K562 (cell line): ENCODE measurements at regions not wholly inside any gene's neighbourhood (a gene's known extent, or its start where the extent isn't known, plus 50 kb on each side); places are given as distances from the start of the nearest gene placed in this dataset.

ENCODE experiments used
- ATAC-seq: fragments of 200-7000 bp; cut with Tn5 transposase; 3 replicates; pipeline ENCODE4 v1.9.1; 2020; ENCODE audit warnings: moderate library complexity
- BruUV-seq: library from RNA; stranded (reverse); fragments of 400-500 nt; replicated peaks from 2 replicates; lab custom pipeline; 2021; lab: Mats Ljungman, UMichigan
- CTCF ChIA-PET: fragments of 300-600 bp; formaldehyde crosslinking; extraction: SDS; loops from one replicate; lab custom pipeline; 2021; ENCODE audit warnings: low intra/inter-chr PET ratio; lab: Yijun Ruan, JAX
- POLR2A ChIA-PET: fragments of 300-600, 350-650 bp; sonication (Branson Sonifier 250); formaldehyde crosslinking; extraction: SDS; loops from one replicate; lab custom pipeline; 2021; ENCODE audit warnings: antibody characterized with exemption, inconsistent platforms; lab: Yijun Ruan, JAX
- DNase-seq, 4 experiments: peaks; one replicate each; pipeline versions ENCODE4 v3.0.0 to v3.0.0-alpha.2; 2011 to 2018; ENCODE audit warnings: low spot score in 3 of 4, mixed read lengths in 3 of 4; ENCODE audit errors: extremely low read depth in 1 of 4
- FAIRE-seq: peaks from 2 replicates; lab custom pipeline; 2011; peaks lifted over from hg19 to GRCh38; lab: Jason Lieb, UNC
- H2AFZ ChIP-seq: 2 replicates; pipeline ENCODE4 v1.6.0; 2011; ENCODE audit warnings: low read depth, low read length, control low read depth, inconsistent platforms
- H3K27ac ChIP-seq: fragments of 200-600 bp; 3 replicates; pipeline ENCODE4 v1.8.0; 2011; ENCODE audit warnings: low read depth, mild to moderate bottlenecking, control low read depth, inconsistent platforms, low read length, moderate library complexity, mixed read lengths; ENCODE audit errors: extremely low read depth
- H3K27me3 ChIP-seq, 2 experiments: fragments of 300-600 bp in 1 of 2; 2 replicates in 1 of 2; 3 replicates in 1 of 2; pipeline versions ENCODE4 v1.6.0 to v1.8.0; 2011; ENCODE audit warnings: inconsistent platforms in 2 of 2, low read length in 2 of 2, mild to moderate bottlenecking in 1 of 2, mixed read lengths in 1 of 2, moderate library complexity in 1 of 2; ENCODE audit not compliant: control insufficient read depth in 2 of 2, insufficient read depth in 2 of 2
- H3K36me3 ChIP-seq: fragments of 300-600 bp; 3 replicates; pipeline ENCODE4 v1.8.0; 2011; ENCODE audit warnings: mild to moderate bottlenecking, low read length, inconsistent platforms; ENCODE audit not compliant: control insufficient read depth, insufficient read depth
- H3K4me1 ChIP-seq, 2 experiments: fragments of 200-600 bp in 1 of 2; replicated peaks in 1 of 2; 2 replicates in 1 of 2; 3 replicates in 1 of 2; pipeline versions ENCODE4 v1.5.1 to v1.8.0; 2011; ENCODE audit warnings: inconsistent platforms in 2 of 2, low read length in 2 of 2, mild to moderate bottlenecking in 1 of 2, mixed read lengths in 1 of 2, moderate library complexity in 1 of 2; ENCODE audit not compliant: control insufficient read depth in 2 of 2, insufficient read depth in 2 of 2
- H3K4me2 ChIP-seq: 2 replicates; pipeline ENCODE4 v1.6.1; 2011; ENCODE audit warnings: low read length, control low read depth, inconsistent platforms, mixed read lengths; ENCODE audit not compliant: insufficient read depth
- H3K4me3 ChIP-seq: fragments of 200-600 bp; sonication (generic), shearing (Covaris generic); 2 replicates; pipeline ENCODE4 v1.5.1; 2016; ENCODE audit warnings: control low read depth, inconsistent platforms
- H3K79me2 ChIP-seq: fragments of 200-600 bp; 3 replicates; pipeline ENCODE4 v1.8.0; 2011; ENCODE audit warnings: low read length, inconsistent platforms; ENCODE audit not compliant: control insufficient read depth, insufficient read depth
- H3K9ac ChIP-seq, 2 experiments: 2 replicates each; pipeline versions ENCODE4 v1.6.0 to v1.6.1; 2011; ENCODE audit warnings: low read depth in 2 of 2, low read length in 2 of 2, control low read depth in 1 of 2, inconsistent platforms in 1 of 2, mild to moderate bottlenecking in 1 of 2, mixed read lengths in 1 of 2; ENCODE audit not compliant: insufficient read depth in 1 of 2
- H3K9me1 ChIP-seq: one replicate; pipeline ENCODE4 v1.6.0; 2011; ENCODE audit warnings: inconsistent platforms, mild to moderate bottlenecking, low read length, moderate library complexity; ENCODE audit not compliant: control insufficient read depth, insufficient read depth
- H3K9me3 ChIP-seq: replicated peaks from 2 replicates; pipeline ENCODE4 v1.5.1; 2011; ENCODE audit warnings: low read depth, low read length, inconsistent platforms; ENCODE audit not compliant: control insufficient read depth, insufficient read depth
- H4K20me1 ChIP-seq: replicated peaks from 2 replicates; pipeline ENCODE4 v1.6.1; 2011; ENCODE audit warnings: low read length, inconsistent platforms, mixed read lengths; ENCODE audit not compliant: control insufficient read depth, insufficient read depth
- DMBX1 ChIP-seq: fragments of 250-450 bp; sonication (Bioruptor Pico); IDR thresholded peaks from 2 replicates; pipeline ENCODE4 v1.8.0; 2022; ENCODE audit warnings: inconsistent platforms, mild to moderate bottlenecking, moderate library complexity, borderline replicate concordance
- E2F5 ChIP-seq: sonication (generic); formaldehyde crosslinking; IDR thresholded peaks from 2 replicates; pipeline ENCODE4 v1.8.0; 2022; ENCODE audit warnings: mild to moderate bottlenecking, missing genetic modification reagents
- GTF2E2 ChIP-seq: fragments of 200-800 bp; sonication (Bioruptor generic); IDR thresholded peaks from 2 replicates; pipeline ENCODE4 v1.6.1; 2016; ENCODE audit warnings: missing genetic modification characterization, missing compliant biosample characterization
- IRF2 ChIP-seq: sonication (generic); formaldehyde crosslinking; IDR thresholded peaks from 2 replicates; pipeline ENCODE4 v1.8.1; 2022; ENCODE audit warnings: mild to moderate bottlenecking, missing genetic modification reagents
- MCM3 ChIP-seq: fragments of 450-650 bp; IDR thresholded peaks from 2 replicates; pipeline ENCODE4 v1.6.1; 2016
- NBN ChIP-seq: fragments of 450-650 bp; IDR thresholded peaks from 2 replicates; pipeline ENCODE4 v1.6.1; 2016; ENCODE audit warnings: low read depth, mild to moderate bottlenecking
- NR2C1 ChIP-seq, 2 experiments: fragments of 450-650 bp; IDR thresholded peaks; 2 replicates each; pipeline ENCODE4 v1.6.1; 2017; ENCODE audit warnings: mild to moderate bottlenecking in 2 of 2, antibody characterized with exemption in 1 of 2, inconsistent platforms in 1 of 2, missing compliant biosample characterization in 1 of 2, missing genetic modification characterization in 1 of 2
- SPI1 ChIP-seq: IDR thresholded peaks from 2 replicates; pipeline ENCODE4 v1.6.1; 2011; ENCODE audit warnings: low read depth, low read length, control low read depth, borderline replicate concordance
- ZNF12 ChIP-seq: sonication (generic); formaldehyde crosslinking; IDR thresholded peaks from 2 replicates; pipeline ENCODE4 v1.4.0; 2020; ENCODE audit warnings: mild to moderate bottlenecking, missing genetic modification reagents
- ZNF124 ChIP-seq: sonication (generic); formaldehyde crosslinking; IDR thresholded peaks from 2 replicates; pipeline ENCODE4 v1.8.1; 2022; ENCODE audit warnings: missing genetic modification reagents
- ZNF184 ChIP-seq: sonication (generic); formaldehyde crosslinking; IDR thresholded peaks from 2 replicates; pipeline ENCODE4 v1.5.0; 2020; ENCODE audit warnings: missing genetic modification reagents
- ZZZ3 ChIP-seq: fragments of 450-650 bp; IDR thresholded peaks from 2 replicates; pipeline ENCODE4 v1.6.1; 2016; ENCODE audit warnings: antibody characterized with exemption, mild to moderate bottlenecking, moderate library complexity
- WGBS: fragments of 100-300 bp; shearing (Covaris generic); methylation state at CpG from one replicate; pipeline ENCODE4 v1.1.6; 2016; ENCODE audit warnings: low coverage, mixed read lengths; ENCODE audit not compliant: insufficient coverage; ENCODE audit errors: missing lambda C conversion rate; 5-methylcytosine and 5-hydroxymethylcytosine counted together
- in situ Hi-C: fragments of 300-500 bp; cut with MboI; formaldehyde crosslinking; loops from 4 replicates; pipeline ENCODE4 v1.15.0; 2018; ENCODE audit warnings: inconsistent platforms, mixed read lengths
- intact Hi-C: fragments of 100-400 bp; cut with micrococcal nuclease; formaldehyde crosslinking; loops from 2 replicates; pipeline ENCODE4 v1.14.2; 2022
- TF ChIP-seq, protein P1 (sequence below): fragments of 250-450 bp; sonication (Bioruptor Pico); IDR thresholded peaks from 2 replicates; pipeline ENCODE4 v1.9.0; 2021; ENCODE audit warnings: mild to moderate bottlenecking
- TF ChIP-seq, protein P2 (sequence below): sonication (generic); formaldehyde crosslinking; IDR thresholded peaks from 2 replicates; pipeline ENCODE4 v1.8.0; 2022; ENCODE audit warnings: mild to moderate bottlenecking, missing genetic modification reagents
- TF ChIP-seq, protein P3 (sequence below): fragments of 450-650 bp; formaldehyde crosslinking; IDR thresholded peaks from 2 replicates; pipeline ENCODE4 v1.4.0; 2022; ENCODE audit warnings: mild to moderate bottlenecking, moderate library complexity

- no peak for TF ChIP-seq ZNF124 (CRISPR knock-in tag)
Observed at GRCh38 chr12:83807871-83808270, 1104.7 kb downstream of the SLC6A15 start (continued).

- FAIRE-seq (no peak), DNase-seq (no peak), ATAC-seq (no peak)
- H3K4me1 ChIP-seq, result no peaks in the 10 kb centered on the region
- intact Hi-C loops (no loop called here), in situ Hi-C loops (no loop called here)
- H3K4me2 ChIP-seq, result no peak overlapping the region
- 2% methylated on average over 4 of the region's 4 CpGs for WGBS
- no peaks in the 10 kb centered on the region for H3K36me3 ChIP-seq
- H3K9me1 ChIP-seq, result no peaks in the 10 kb centered on the region
- no peak overlapping the region for H2AFZ ChIP-seq
- H3K27me3 ChIP-seq, result no peaks in the 10 kb centered on the region
- no peak overlapping the region for H3K4me3 ChIP-seq
- H3K79me2 ChIP-seq, result no peaks in the 10 kb centered on the region
- H3K9ac ChIP-seq, result no peak overlapping the region
- POLR2A ChIA-PET, result no interaction called here
- BruUV-seq, result no TSS peak
- no peaks in the 10 kb centered on the region for H4K20me1 ChIP-seq
- no peaks in the 10 kb centered on the region for H3K9me3 ChIP-seq
- CTCF ChIA-PET, result no interaction called here
- no peak overlapping the region for H3K27ac ChIP-seq
- TF ChIP-seq E2F5 (CRISPR knock-in tag) (no peak), ZZZ3 (no peak), DMBX1 (CRISPR knock-in tag) (no peak), IRF2 (CRISPR knock-in tag) (no peak), ZNF12 (CRISPR knock-in tag) (no peak), NR2C1 (IDR thresholded peaks at IDR 0.05) (no peak), NR2C1 (tag; IDR thresholded peaks at IDR 0.05) (no peak), NBN (no peak), MCM3 (no peak), ZNF184 (CRISPR knock-in tag) (no peak), SPI1 (no peak), ZNF124 (CRISPR knock-in tag) (no peak), GTF2E2 (tag) (no peak)
- TF ChIP-seq, protein P1, sequence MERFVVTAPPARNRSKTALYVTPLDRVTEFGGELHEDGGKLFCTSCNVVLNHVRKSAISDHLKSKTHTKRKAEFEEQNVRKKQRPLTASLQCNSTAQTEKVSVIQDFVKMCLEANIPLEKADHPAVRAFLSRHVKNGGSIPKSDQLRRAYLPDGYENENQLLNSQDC (CRISPR knock-in tag), result no peak
- TF ChIP-seq, protein P2, sequence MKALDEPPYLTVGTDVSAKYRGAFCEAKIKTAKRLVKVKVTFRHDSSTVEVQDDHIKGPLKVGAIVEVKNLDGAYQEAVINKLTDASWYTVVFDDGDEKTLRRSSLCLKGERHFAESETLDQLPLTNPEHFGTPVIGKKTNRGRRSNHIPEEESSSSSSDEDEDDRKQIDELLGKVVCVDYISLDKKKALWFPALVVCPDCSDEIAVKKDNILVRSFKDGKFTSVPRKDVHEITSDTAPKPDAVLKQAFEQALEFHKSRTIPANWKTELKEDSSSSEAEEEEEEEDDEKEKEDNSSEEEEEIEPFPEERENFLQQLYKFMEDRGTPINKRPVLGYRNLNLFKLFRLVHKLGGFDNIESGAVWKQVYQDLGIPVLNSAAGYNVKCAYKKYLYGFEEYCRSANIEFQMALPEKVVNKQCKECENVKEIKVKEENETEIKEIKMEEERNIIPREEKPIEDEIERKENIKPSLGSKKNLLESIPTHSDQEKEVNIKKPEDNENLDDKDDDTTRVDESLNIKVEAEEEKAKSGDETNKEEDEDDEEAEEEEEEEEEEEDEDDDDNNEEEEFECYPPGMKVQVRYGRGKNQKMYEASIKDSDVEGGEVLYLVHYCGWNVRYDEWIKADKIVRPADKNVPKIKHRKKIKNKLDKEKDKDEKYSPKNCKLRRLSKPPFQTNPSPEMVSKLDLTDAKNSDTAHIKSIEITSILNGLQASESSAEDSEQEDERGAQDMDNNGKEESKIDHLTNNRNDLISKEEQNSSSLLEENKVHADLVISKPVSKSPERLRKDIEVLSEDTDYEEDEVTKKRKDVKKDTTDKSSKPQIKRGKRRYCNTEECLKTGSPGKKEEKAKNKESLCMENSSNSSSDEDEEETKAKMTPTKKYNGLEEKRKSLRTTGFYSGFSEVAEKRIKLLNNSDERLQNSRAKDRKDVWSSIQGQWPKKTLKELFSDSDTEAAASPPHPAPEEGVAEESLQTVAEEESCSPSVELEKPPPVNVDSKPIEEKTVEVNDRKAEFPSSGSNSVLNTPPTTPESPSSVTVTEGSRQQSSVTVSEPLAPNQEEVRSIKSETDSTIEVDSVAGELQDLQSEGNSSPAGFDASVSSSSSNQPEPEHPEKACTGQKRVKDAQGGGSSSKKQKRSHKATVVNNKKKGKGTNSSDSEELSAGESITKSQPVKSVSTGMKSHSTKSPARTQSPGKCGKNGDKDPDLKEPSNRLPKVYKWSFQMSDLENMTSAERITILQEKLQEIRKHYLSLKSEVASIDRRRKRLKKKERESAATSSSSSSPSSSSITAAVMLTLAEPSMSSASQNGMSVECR (CRISPR knock-in tag), result no peak
- TF ChIP-seq, protein P3, sequence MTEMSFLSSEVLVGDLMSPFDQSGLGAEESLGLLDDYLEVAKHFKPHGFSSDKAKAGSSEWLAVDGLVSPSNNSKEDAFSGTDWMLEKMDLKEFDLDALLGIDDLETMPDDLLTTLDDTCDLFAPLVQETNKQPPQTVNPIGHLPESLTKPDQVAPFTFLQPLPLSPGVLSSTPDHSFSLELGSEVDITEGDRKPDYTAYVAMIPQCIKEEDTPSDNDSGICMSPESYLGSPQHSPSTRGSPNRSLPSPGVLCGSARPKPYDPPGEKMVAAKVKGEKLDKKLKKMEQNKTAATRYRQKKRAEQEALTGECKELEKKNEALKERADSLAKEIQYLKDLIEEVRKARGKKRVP (CRISPR knock-in tag), result no peak
Observed at GRCh38 chr12:83805873-83806272, 1106.7 kb downstream of the SLC6A15 start.
